Central memory CD8-positive, alpha-beta T cell (primary cell): ENCODE measurements at regions not wholly inside any gene's neighbourhood (a gene's known extent, or its start where the extent isn't known, plus 50 kb on each side); places are given as distances from the start of the nearest gene placed in this dataset.

Source experiments
- ATAC-seq: fragments of 150-1000 bp; cut with Tn5 transposase; replicated peaks from 2 replicates; pipeline ENCODE4 v1.10.0; 2022; ENCODE audit warnings: mild to moderate bottlenecking, moderate FRiP score, moderate number of reproducible peaks; ENCODE audit not compliant: poor library complexity, severe bottlenecking; ENCODE audit errors: extremely low read depth
- DNase-seq, 2 donors: peaks; one replicate each; pipeline ENCODE4 v3.0.0; 2021; ENCODE audit warnings: low spot score in 2 of 2
- H3K27ac Mint-ChIP-seq: one replicate; pipeline ENCODE4 v1.8.0; 2022; ENCODE audit warnings: low read depth, mild to moderate bottlenecking, moderate library complexity, mixed read lengths
- H3K27me3 Mint-ChIP-seq: one replicate; pipeline ENCODE4 v1.8.0; 2022; ENCODE audit warnings: mixed read lengths
- H3K36me3 Mint-ChIP-seq: one replicate; pipeline ENCODE4 v1.8.0; 2022; ENCODE audit warnings: mild to moderate bottlenecking, moderate library complexity, mixed read lengths; ENCODE audit not compliant: insufficient read depth
- H3K4me1 Mint-ChIP-seq: one replicate; pipeline ENCODE4 v1.8.0; 2022; ENCODE audit warnings: mixed read lengths
- H3K4me3 Mint-ChIP-seq: one replicate; pipeline ENCODE4 v1.8.0; 2022; ENCODE audit warnings: mild to moderate bottlenecking, moderate library complexity, mixed read lengths
- H3K9me3 Mint-ChIP-seq: one replicate; pipeline ENCODE4 v1.8.0; 2022; ENCODE audit warnings: mixed read lengths

- Mint-ChIP-seq H3K4me1 (no peaks in the 10 kb centered on the region), H3K27me3 (no peaks in the 10 kb centered on the region), H3K4me3 (no peak overlapping the region), H3K9me3 (no peaks in the 10 kb centered on the region), H3K36me3 (no peaks in the 10 kb centered on the region), H3K27ac (no peak overlapping the region)
- ATAC-seq, result no peak
- no peak for DNase-seq
These were observed 51.0 kb upstream of the VEGFC start for GRCh38 chr4:176843710-176844109.

GRCh38 chr4:176844448-176844847 lies 51.7 kb upstream of the VEGFC start:
- Mint-ChIP-seq H3K4me3 (no peak overlapping the region), H3K27ac (no peak overlapping the region), H3K36me3 (no peaks in the 10 kb centered on the region), H3K9me3 (no peaks in the 10 kb centered on the region), H3K4me1 (no peaks in the 10 kb centered on the region), H3K27me3 (no peaks in the 10 kb centered on the region)
- DNase-seq, result no peak
- ATAC-seq, result no peak

GRCh38 chr4:176845636-176846035 lies 52.9 kb upstream of the VEGFC start:
- Mint-ChIP-seq H3K4me3 (no peak overlapping the region), H3K27me3 (no peaks in the 10 kb centered on the region), H3K36me3 (no peaks in the 10 kb centered on the region), H3K4me1 (no peaks in the 10 kb centered on the region), H3K9me3 (no peaks in the 10 kb centered on the region), H3K27ac (no peak overlapping the region)
- ATAC-seq, result no peak
- no peak for DNase-seq

- no peak overlapping the region for H3K4me3 Mint-ChIP-seq
- ATAC-seq, result no peak
These were observed 56.4 kb upstream of the VEGFC start for GRCh38 chr4:176849076-176849475.

GRCh38 chr4:176850436-176850835 lies 57.7 kb upstream of the VEGFC start:
- ATAC-seq, result no peak
- H3K9me3 Mint-ChIP-seq, result no peaks in the 10 kb centered on the region
- H3K27me3 Mint-ChIP-seq, result no peaks in the 10 kb centered on the region
- H3K27ac Mint-ChIP-seq, result no peak overlapping the region
- H3K36me3 Mint-ChIP-seq, result no peaks in the 10 kb centered on the region
- no peaks in the 10 kb centered on the region for H3K4me1 Mint-ChIP-seq
- DNase-seq, result no peak
- H3K4me3 Mint-ChIP-seq, result no peak overlapping the region

More at GRCh38 chr4:176849076-176849475, 56.4 kb upstream of the VEGFC start:
- H3K27me3 Mint-ChIP-seq, result no peaks in the 10 kb centered on the region
- H3K27ac Mint-ChIP-seq, result no peak overlapping the region
- H3K9me3 Mint-ChIP-seq, result no peaks in the 10 kb centered on the region
- no peaks in the 10 kb centered on the region for H3K4me1 Mint-ChIP-seq
- H3K36me3 Mint-ChIP-seq, result no peaks in the 10 kb centered on the region
- DNase-seq, result no peak

- ATAC-seq (no peak), DNase-seq (no peak)
- Mint-ChIP-seq H3K4me3 (no peak overlapping the region), H3K36me3 (no peaks in the 10 kb centered on the region), H3K27ac (no peak overlapping the region), H3K27me3 (no peaks in the 10 kb centered on the region), H3K4me1 (no peaks in the 10 kb centered on the region), H3K9me3 (peaks cover 19% of the 10 kb centered on the region)
These were observed 63.7 kb upstream of the VEGFC start for GRCh38 chr4:176856421-176856820.

GRCh38 chr4:176858839-176859238 lies 66.1 kb upstream of the VEGFC start:
- Mint-ChIP-seq H3K9me3 (peaks cover 19% of the 10 kb centered on the region), H3K4me3 (no peak overlapping the region), H3K36me3 (no peaks in the 10 kb centered on the region), H3K4me1 (no peaks in the 10 kb centered on the region), H3K27ac (no peak overlapping the region), H3K27me3 (no peaks in the 10 kb centered on the region)
- ATAC-seq (no peak), DNase-seq (no peak)

- H3K27ac Mint-ChIP-seq, result no peak overlapping the region
- H3K4me1 Mint-ChIP-seq, result no peaks in the 10 kb centered on the region
- H3K36me3 Mint-ChIP-seq, result peaks cover 2% of the 10 kb centered on the region
- no peak for ATAC-seq
- H3K27me3 Mint-ChIP-seq, result no peaks in the 10 kb centered on the region
- H3K4me3 Mint-ChIP-seq, result no peak overlapping the region
- H3K9me3 Mint-ChIP-seq, result peaks cover 22% of the 10 kb centered on the region
- DNase-seq, result no peak
These were observed 71.5 kb upstream of the VEGFC start for GRCh38 chr4:176864238-176864637.

- H3K27me3 Mint-ChIP-seq, result no peaks in the 10 kb centered on the region
- H3K36me3 Mint-ChIP-seq, result peaks cover 2% of the 10 kb centered on the region
- H3K4me1 Mint-ChIP-seq, result no peaks in the 10 kb centered on the region
- H3K4me3 Mint-ChIP-seq, result no peak overlapping the region
- no peak overlapping the region for H3K27ac Mint-ChIP-seq
- no peak for ATAC-seq
- no peak for DNase-seq
- H3K9me3 Mint-ChIP-seq, result peaks cover 20% of the 10 kb centered on the region
These were observed 76.0 kb upstream of the VEGFC start for GRCh38 chr4:176868676-176869075.

- peaks cover 2% of the 10 kb centered on the region for H3K36me3 Mint-ChIP-seq
- H3K27me3 Mint-ChIP-seq, result no peaks in the 10 kb centered on the region
- ATAC-seq, result no peak
- H3K9me3 Mint-ChIP-seq, result peaks cover 27% of the 10 kb centered on the region
- no peak for DNase-seq
- no peak overlapping the region for H3K4me3 Mint-ChIP-seq
- no peaks in the 10 kb centered on the region for H3K4me1 Mint-ChIP-seq
- no peak overlapping the region for H3K27ac Mint-ChIP-seq
These were observed 79.7 kb upstream of the VEGFC start for GRCh38 chr4:176872461-176872860.

- Mint-ChIP-seq H3K36me3 (peaks cover 2% of the 10 kb centered on the region), H3K4me3 (no peak overlapping the region), H3K27ac (no peak overlapping the region), H3K4me1 (no peaks in the 10 kb centered on the region), H3K27me3 (no peaks in the 10 kb centered on the region), H3K9me3 (peaks cover 28% of the 10 kb centered on the region)
- no peak for ATAC-seq
- DNase-seq, result no peak
These were observed 82.2 kb upstream of the VEGFC start for GRCh38 chr4:176874721-176875445.

- H3K9me3 Mint-ChIP-seq, result peaks cover 23% of the 10 kb centered on the region
- no peaks in the 10 kb centered on the region for H3K4me1 Mint-ChIP-seq
- H3K36me3 Mint-ChIP-seq, result peaks cover 2% of the 10 kb centered on the region
- no peaks in the 10 kb centered on the region for H3K27me3 Mint-ChIP-seq
- DNase-seq (no peak), ATAC-seq (no peak)
- no peak overlapping the region for H3K4me3 Mint-ChIP-seq
- H3K27ac Mint-ChIP-seq, result no peak overlapping the region
These were observed 82.8 kb upstream of the VEGFC start for GRCh38 chr4:176875446-176875930.

- no peak for DNase-seq
- peaks cover 21% of the 10 kb centered on the region for H3K9me3 Mint-ChIP-seq
These were observed 86.8 kb upstream of the VEGFC start for GRCh38 chr4:176879380-176880116.

More at GRCh38 chr4:176879380-176880116, 86.8 kb upstream of the VEGFC start:
- Mint-ChIP-seq H3K27me3 (no peaks in the 10 kb centered on the region), H3K4me3 (no peak overlapping the region), H3K36me3 (peaks cover 2% of the 10 kb centered on the region), H3K27ac (no peak overlapping the region), H3K4me1 (no peaks in the 10 kb centered on the region)
- ATAC-seq, result no peak
